Left cardiac atrium (tissue), 4 donors: ENCODE measurements at regions not wholly inside any gene's neighbourhood (a gene's known extent, or its start where the extent isn't known, plus 50 kb on each side); places are given as distances from the start of the nearest gene placed in this dataset.

Source experiments
- ATAC-seq, 2 donors: fragments of 200-7000 bp; cut with Tn5 transposase; one replicate each; pipeline ENCODE4 v1.9.1; 2020; ENCODE audit warnings: mild to moderate bottlenecking in 2 of 2, moderate library complexity in 2 of 2
- DNase-seq: peaks from one replicate; pipeline ENCODE4 v3.0.0-alpha.2; 2020
- intact Hi-C, 2 donors: fragments of 100-400 bp; cut with DNase I; formaldehyde crosslinking; loops; one replicate each; pipeline versions ENCODE4 v1.14.1 to v1.15.1; 2022 to 2023
- donor health status: DM: no; HTN: yes; CAD: no.
- donor health status: DM: no; HTN: yes; CAD: no; lungs with severe emphysema.
- donor health status: DM: yes; HTN: yes; CAD: no.
- donor health status: Dilated cardiomyopathy.

DNA sequence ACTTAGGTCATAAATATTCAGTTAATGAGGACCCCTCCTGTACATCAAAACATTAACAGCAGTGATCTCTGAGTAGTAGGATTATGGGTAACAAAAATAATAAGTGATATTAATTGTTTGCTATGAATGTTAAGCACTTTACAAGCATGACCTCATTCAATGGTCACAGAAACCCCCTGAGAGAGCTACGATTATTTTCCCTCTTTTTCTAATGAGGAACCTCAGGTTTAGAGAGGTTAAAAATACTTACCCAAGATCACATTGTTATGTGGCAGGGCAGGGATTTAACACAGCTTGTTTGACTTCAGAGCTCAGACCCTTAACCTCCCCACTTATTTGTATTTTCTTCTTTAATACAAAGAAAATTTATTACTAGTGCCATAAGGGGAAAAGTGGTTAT is 228.2 kb downstream of the TBL1XR1 start:
- intact Hi-C loops: no loop called here
- no peak for DNase-seq
- ATAC-seq: no peak

GRCh38 chr3:176968631-176969030 is 228.7 kb downstream of the TBL1XR1 start:
- intact Hi-C loops: no loop called here
- ATAC-seq: no peak

GRCh38 chr3:176967522-176967921 is 229.8 kb downstream of the TBL1XR1 start:
- intact Hi-C loops: no loop called here
- no peak for DNase-seq
- ATAC-seq: no peak

More at GRCh38 chr3:176968631-176969030, 228.7 kb downstream of the TBL1XR1 start:
- DNase-seq: no peak

DNA sequence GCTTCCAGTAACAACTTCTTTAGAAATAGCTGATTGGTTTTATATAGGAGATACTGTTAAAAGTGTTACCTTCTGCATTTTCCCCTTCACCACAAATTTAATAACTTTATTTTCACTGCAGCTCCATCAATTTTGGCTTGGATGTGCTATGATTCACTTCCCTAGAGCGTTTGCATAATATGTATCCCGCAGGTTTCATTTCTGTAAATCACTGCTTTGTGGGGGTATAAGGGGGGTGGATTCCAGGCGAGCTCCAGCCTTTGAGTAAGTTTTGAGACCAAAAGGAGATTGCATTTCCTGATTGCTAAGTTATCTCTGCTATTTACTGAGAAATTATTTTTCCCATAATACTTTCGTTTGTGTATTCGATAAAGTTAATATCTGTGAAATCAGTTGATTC is 232.6 kb downstream of the TBL1XR1 start:
- DNase-seq (no peak), ATAC-seq (no peak)
- intact Hi-C loops: no loop called here

- intact Hi-C loops: no loop called here
- ATAC-seq: no peak
- no peak for DNase-seq
These were observed 235.4 kb downstream of the TBL1XR1 start for GRCh38 chr3:176961916-176962315.

GRCh38 chr3:176959867-176960266 is 237.4 kb downstream of the TBL1XR1 start:
- DNase-seq (no peak), ATAC-seq (no peak)
- intact Hi-C loops: no loop called here

DNA sequence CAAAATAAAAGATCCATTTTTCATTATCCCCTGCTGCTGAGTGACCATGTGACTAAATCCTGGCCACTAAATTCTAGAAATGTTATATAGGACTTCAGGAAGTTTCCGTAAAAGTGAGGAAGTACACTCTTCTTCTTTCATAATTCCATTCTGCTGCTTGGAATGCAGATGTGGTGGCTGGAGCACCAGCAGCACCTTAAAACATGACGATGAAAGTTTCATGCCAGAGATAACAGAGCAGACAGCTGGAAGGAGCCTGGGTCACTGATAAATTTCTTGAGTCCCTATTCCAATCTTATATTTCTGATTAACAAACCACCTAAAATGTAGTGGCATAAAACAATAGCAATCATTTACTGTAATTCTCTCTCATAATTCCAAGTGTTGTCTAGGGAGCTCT is 238.7 kb downstream of the TBL1XR1 start:
- ATAC-seq (no peak), DNase-seq (no peak)
- intact Hi-C loops: no loop called here

- DNase-seq (no peak), ATAC-seq (no peak)
- intact Hi-C loops: no loop called here
These were observed 242.8 kb downstream of the TBL1XR1 start for GRCh38 chr3:176954517-176954916.

- intact Hi-C loops: no loop called here
- peak; percentile 55 for DNase-seq
- ATAC-seq: peak; percentile 89 to 91
These were observed 243.9 kb downstream of the TBL1XR1 start for GRCh38 chr3:176953106-176954060.

GRCh38 chr3:176951586-176952292 is 245.5 kb downstream of the TBL1XR1 start:
- intact Hi-C loops: no loop called here
- no peak for DNase-seq
- no peak for ATAC-seq

- DNase-seq (peak; percentile 25), ATAC-seq (peak; percentile 67 to 83)
- intact Hi-C loops: no loop called here
These were observed 246.1 kb downstream of the TBL1XR1 start for GRCh38 chr3:176951144-176951543.

- ATAC-seq: peak in 1 of 2 donors; percentile 82
- intact Hi-C loops: no loop called here
These were observed 246.5 kb downstream of the TBL1XR1 start for GRCh38 chr3:176950743-176951142.

GRCh38 chr3:176948151-176948550 is 249.1 kb downstream of the TBL1XR1 start:
- intact Hi-C loops: no loop called here
- no peak for DNase-seq

More at GRCh38 chr3:176950743-176951142, 246.5 kb downstream of the TBL1XR1 start:
- no peak for DNase-seq

GRCh38 chr3:176946202-176946601 is 251.1 kb downstream of the TBL1XR1 start:
- DNase-seq (no peak), ATAC-seq (no peak)
- intact Hi-C loops: no loop called here

More at GRCh38 chr3:176948151-176948550, 249.1 kb downstream of the TBL1XR1 start:
- ATAC-seq: no peak

DNA sequence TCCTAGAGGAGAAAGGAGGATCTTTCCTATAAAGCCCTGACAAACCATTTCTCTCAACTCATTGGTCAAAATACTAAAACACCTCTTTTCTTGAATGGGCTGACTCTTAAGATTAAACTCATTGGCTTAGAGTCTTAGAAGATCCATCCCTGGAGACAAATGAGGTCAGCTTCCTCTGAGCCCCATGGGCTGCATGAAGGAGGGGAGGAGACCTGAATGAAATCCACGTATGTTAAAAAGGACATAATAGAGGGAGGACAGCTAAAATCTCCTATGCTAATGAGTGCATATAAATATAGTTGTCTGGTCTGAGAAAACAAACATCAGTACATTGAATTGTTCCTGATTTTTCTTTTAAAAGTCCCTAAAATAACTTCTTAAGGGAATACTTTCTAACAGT is 255.0 kb downstream of the TBL1XR1 start:
- intact Hi-C loops: no loop called here
- ATAC-seq (no peak), DNase-seq (no peak)

GRCh38 chr3:176941689-176942088 is 255.6 kb downstream of the TBL1XR1 start:
- ATAC-seq (no peak), DNase-seq (no peak)
- intact Hi-C loops: no loop called here

GRCh38 chr3:176939022-176939817 is 258.1 kb downstream of the TBL1XR1 start:
- DNase-seq (no peak), ATAC-seq (peak; percentile 87 to 88)
- intact Hi-C loops: loop anchor here in 1 of 2 donors (5.0 kb wide), 2 partner anchors 67 to 417 kb away; no protein-coding TSS in a partner anchor

GRCh38 chr3:176937994-176938393 is 259.3 kb downstream of the TBL1XR1 start:
- intact Hi-C loops: loop anchor here in 1 of 2 donors (5.0 kb wide), 2 partner anchors 66 to 416 kb away; no protein-coding TSS in a partner anchor
- ATAC-seq (no peak), DNase-seq (no peak)

- no peak for DNase-seq
- ATAC-seq: no peak
- intact Hi-C loops: loop anchor here in 1 of 2 donors (5.0 kb wide), 2 partner anchors 65 to 415 kb away; no protein-coding TSS in a partner anchor
These were observed 259.7 kb downstream of the TBL1XR1 start for GRCh38 chr3:176937541-176937940.
